ENCODE measurements at regions not wholly inside any gene's neighbourhood (a gene's known extent, or its start where the extent isn't known, plus 50 kb on each side); places are given as distances from the start of the nearest gene placed in this dataset.

DNA sequence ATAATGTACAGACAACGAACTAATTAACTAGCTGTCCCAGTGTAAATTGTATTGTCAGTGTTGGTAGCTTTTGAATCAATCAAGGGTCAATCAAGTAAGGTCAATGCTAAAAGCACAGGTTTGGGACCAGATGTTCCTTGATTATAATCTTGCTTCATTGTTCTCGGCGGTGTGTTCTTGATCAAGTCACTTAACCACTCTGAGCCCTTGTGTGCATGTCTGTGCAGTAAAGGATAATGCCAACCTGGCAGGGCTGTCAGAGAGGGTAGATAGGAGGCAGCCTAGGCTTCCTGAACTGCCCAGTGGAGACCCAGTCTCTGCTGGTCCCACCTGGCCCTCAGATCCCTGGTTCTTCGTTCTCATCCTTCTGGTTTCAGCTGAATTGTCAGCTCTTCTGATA lies 221.0 kb downstream of the EMX2 start:
- TF ChIP-seq POLR2A (IDR thresholded peaks at IDR 0.05; ENCODE audit: low read depth, low read length) (no peak), POLR2AphosphoS5 (IDR thresholded peaks at IDR 0.05; ENCODE audit: low read depth, low read length) (no peak), TAF1 (IDR thresholded peaks at IDR 0.05; ENCODE audit: borderline replicate concordance, low read depth, low read length) (no peak)
